DOHH2 (cell line): ENCODE measurements at regions not wholly inside any gene's neighbourhood (a gene's known extent, or its start where the extent isn't known, plus 50 kb on each side); places are given as distances from the start of the nearest gene placed in this dataset.

Experiments used
- H3F3A ChIP-seq: fragments of 200-600 bp; sonication (generic), shearing (Covaris generic); 2 replicates; pipeline ENCODE4 v1.6.0; 2016; ENCODE audit warnings: antibody characterized with exemption, mild to moderate bottlenecking; ENCODE audit not compliant: control insufficient read depth, insufficient read depth
- H3K27ac ChIP-seq: fragments of 200-600 bp; sonication (generic); 2 replicates; pipeline ENCODE4 v1.5.1; 2014; ENCODE audit warnings: low read depth, mild to moderate bottlenecking, low read length, moderate library complexity
- H3K27me3 ChIP-seq: fragments of 200-600 bp; sonication (generic); 2 replicates; pipeline ENCODE4 v1.6.1; 2014; ENCODE audit warnings: mild to moderate bottlenecking, low read length, mixed read lengths; ENCODE audit not compliant: control insufficient read depth
- H3K36me3 ChIP-seq: fragments of 200-600 bp; sonication (generic); 2 replicates; pipeline ENCODE4 v1.6.1; 2014; ENCODE audit warnings: mild to moderate bottlenecking, low read length, moderate library complexity, mixed read lengths; ENCODE audit not compliant: control insufficient read depth
- H3K4me1 ChIP-seq: fragments of 200-600 bp; sonication (generic); 2 replicates; pipeline ENCODE4 v1.6.1; 2014; ENCODE audit warnings: mild to moderate bottlenecking, low read length, mixed read lengths; ENCODE audit not compliant: control insufficient read depth
- H3K4me2 ChIP-seq: fragments of 200-600 bp; sonication (generic); 2 replicates; pipeline ENCODE4 v1.6.0; 2014; ENCODE audit warnings: mild to moderate bottlenecking, low read length, moderate library complexity
- H3K4me3 ChIP-seq: fragments of 200-600 bp; sonication (generic); 2 replicates; pipeline ENCODE4 v1.5.1; 2014; ENCODE audit warnings: mild to moderate bottlenecking, low read length, mixed read lengths
- H3K79me2 ChIP-seq: fragments of 200-600 bp; sonication (generic); 2 replicates; pipeline ENCODE4 v1.6.1; 2014; ENCODE audit warnings: mild to moderate bottlenecking, low read length, mixed read lengths; ENCODE audit not compliant: control insufficient read depth
- H3K9me2 ChIP-seq: fragments of 200-600 bp; sonication (generic); replicated peaks from 2 replicates; pipeline ENCODE4 v1.6.1; 2014; ENCODE audit warnings: mild to moderate bottlenecking, low read length, mixed read lengths; ENCODE audit not compliant: control insufficient read depth
- H3K9me3 ChIP-seq: fragments of 200-600 bp; sonication (generic); 2 replicates; pipeline ENCODE4 v1.6.1; 2014; ENCODE audit warnings: antibody characterized with exemption, low read length, mixed read lengths; ENCODE audit not compliant: control insufficient read depth, insufficient read depth
- H4K20me1 ChIP-seq: fragments of 200-600 bp; sonication (generic); 2 replicates; pipeline ENCODE4 v1.6.0; 2014; ENCODE audit warnings: low read depth, mild to moderate bottlenecking, antibody characterized with exemption, low read length, moderate library complexity; ENCODE audit not compliant: control insufficient read depth, insufficient read depth
- CTCF ChIP-seq: fragments of 200-600 bp; sonication (generic); IDR thresholded peaks from one replicate; pipeline ENCODE4 v1.5.1; 2014; ENCODE audit warnings: antibody characterized with exemption, mild to moderate bottlenecking, low read depth, low read length; ENCODE audit not compliant: poor library complexity, severe bottlenecking
- EZH2phosphoT487 ChIP-seq: fragments of 200-600 bp; sonication (generic); IDR thresholded peaks from 2 replicates; pipeline ENCODE4 v1.6.1; 2017; ENCODE audit warnings: borderline replicate concordance, mild to moderate bottlenecking, antibody characterized with exemption, low read length, moderate library complexity, mixed read lengths

- Histone ChIP-seq H3K36me3 (no peaks in the 10 kb centered on the region), H3K4me3 (no peak overlapping the region), H3K27ac (no peak overlapping the region), H3K9me2 (no peaks in the 10 kb centered on the region), H3K27me3 (no peaks in the 10 kb centered on the region), H3K9me3 (no peaks in the 10 kb centered on the region), H3F3A (no peaks in the 10 kb centered on the region), H3K79me2 (no peaks in the 10 kb centered on the region), H4K20me1 (no peaks in the 10 kb centered on the region), H3K4me1 (no peaks in the 10 kb centered on the region), H3K4me2 (no peak overlapping the region)
- TF ChIP-seq EZH2phosphoT487 (no peak), CTCF (no peak)
These were observed 153.3 kb upstream of the HNRNPA3 start for GRCh38 chr2:177059293-177059692.

GRCh38 chr2:177063331-177063730 is 149.3 kb upstream of the HNRNPA3 start:
- Histone ChIP-seq H3K36me3 (no peaks in the 10 kb centered on the region), H3K4me3 (no peak overlapping the region)

GRCh38 chr2:177064422-177064821 is 148.2 kb upstream of the HNRNPA3 start:
- Histone ChIP-seq H3K9me3 (no peaks in the 10 kb centered on the region), H4K20me1 (no peaks in the 10 kb centered on the region), H3K36me3 (no peaks in the 10 kb centered on the region), H3K4me3 (no peak overlapping the region), H3K27me3 (no peaks in the 10 kb centered on the region), H3K4me2 (no peak overlapping the region), H3K79me2 (no peaks in the 10 kb centered on the region), H3K4me1 (no peaks in the 10 kb centered on the region), H3F3A (no peaks in the 10 kb centered on the region), H3K9me2 (no peaks in the 10 kb centered on the region), H3K27ac (no peak overlapping the region)
- TF ChIP-seq EZH2phosphoT487: no peak
- no peak for TF ChIP-seq CTCF

More at GRCh38 chr2:177063331-177063730, 149.3 kb upstream of the HNRNPA3 start:
- TF ChIP-seq CTCF: no peak
- TF ChIP-seq EZH2phosphoT487: no peak
- Histone ChIP-seq H3K9me2 (no peaks in the 10 kb centered on the region), H3K27ac (no peak overlapping the region), H3K79me2 (no peaks in the 10 kb centered on the region), H4K20me1 (no peaks in the 10 kb centered on the region), H3F3A (no peaks in the 10 kb centered on the region), H3K4me2 (no peak overlapping the region), H3K9me3 (no peaks in the 10 kb centered on the region), H3K27me3 (no peaks in the 10 kb centered on the region), H3K4me1 (no peaks in the 10 kb centered on the region)

- H3K9me2 ChIP-seq: no peaks in the 10 kb centered on the region
- TF ChIP-seq EZH2phosphoT487 (no peak), CTCF (no peak)
- H3K36me3 ChIP-seq: no peaks in the 10 kb centered on the region
- H3K4me2 ChIP-seq: no peak overlapping the region
- H3K4me3 ChIP-seq: no peak overlapping the region
- H3K4me1 ChIP-seq: no peaks in the 10 kb centered on the region
- no peaks in the 10 kb centered on the region for H3F3A ChIP-seq
- H3K27ac ChIP-seq: no peak overlapping the region
- no peaks in the 10 kb centered on the region for H4K20me1 ChIP-seq
- H3K9me3 ChIP-seq: no peaks in the 10 kb centered on the region
- no peaks in the 10 kb centered on the region for H3K79me2 ChIP-seq
- no peaks in the 10 kb centered on the region for H3K27me3 ChIP-seq
These were observed 143.6 kb upstream of the HNRNPA3 start for GRCh38 chr2:177068967-177069366.
